Naive B cell (primary cell): ENCODE measurements at regions not wholly inside any gene's neighbourhood (a gene's known extent, or its start where the extent isn't known, plus 50 kb on each side); places are given as distances from the start of the nearest gene placed in this dataset.
A peak's percentile ranks its signal among the peaks of the same experiment; 100 is the strongest.

Experiments used
- ATAC-seq, 2 donors: fragments of 150-1000 bp; cut with Tn5 transposase; 2 replicates each; pipeline ENCODE4 v1.10.0; 2021; ENCODE audit warnings: low read depth in 2 of 2, mild to moderate bottlenecking in 2 of 2, moderate library complexity in 2 of 2
- DNase-seq: peaks from one replicate; pipeline ENCODE4 v3.0.0; 2022
- H3K27ac Mint-ChIP-seq, 6 donors: one replicate each; pipeline ENCODE4 v1.8.0; 2020 to 2022; ENCODE audit warnings: mild to moderate bottlenecking in 6 of 6, mixed read lengths in 6 of 6, moderate library complexity in 5 of 6, inconsistent platforms in 2 of 6
- H3K27me3 Mint-ChIP-seq, 3 donors: one replicate each; pipeline ENCODE4 v1.8.0; 2021 to 2022; ENCODE audit warnings: mixed read lengths in 3 of 3, mild to moderate bottlenecking in 1 of 3
- H3K36me3 Mint-ChIP-seq, 2 donors: one replicate each; pipeline ENCODE4 v1.8.0; 2020 to 2022; ENCODE audit warnings: mixed read lengths in 2 of 2, inconsistent platforms in 1 of 2, mild to moderate bottlenecking in 1 of 2
- H3K4me1 Mint-ChIP-seq, 3 donors: one replicate each; pipeline ENCODE4 v1.8.0; 2020 to 2022; ENCODE audit warnings: mixed read lengths in 3 of 3, inconsistent platforms in 1 of 3, mild to moderate bottlenecking in 1 of 3, moderate library complexity in 1 of 3
- H3K4me3 Mint-ChIP-seq, 8 donors: one replicate each; pipeline ENCODE4 v1.8.0; 2020 to 2022; ENCODE audit warnings: mild to moderate bottlenecking in 8 of 8, mixed read lengths in 8 of 8, moderate library complexity in 8 of 8, inconsistent platforms in 2 of 8
- H3K9me3 Mint-ChIP-seq, 7 donors: one replicate each; pipeline ENCODE4 v1.8.0; 2020 to 2022; ENCODE audit warnings: mixed read lengths in 7 of 7, mild to moderate bottlenecking in 5 of 7, inconsistent platforms in 2 of 7, moderate library complexity in 1 of 7

GRCh38 chr3:34727700-34728099, 911.6 kb upstream of the ARPP21 start:
- H3K9me3 Mint-ChIP-seq = peaks cover 4 to 21% (median 9%) of the 10 kb centered on the region in 7 donors

DNA sequence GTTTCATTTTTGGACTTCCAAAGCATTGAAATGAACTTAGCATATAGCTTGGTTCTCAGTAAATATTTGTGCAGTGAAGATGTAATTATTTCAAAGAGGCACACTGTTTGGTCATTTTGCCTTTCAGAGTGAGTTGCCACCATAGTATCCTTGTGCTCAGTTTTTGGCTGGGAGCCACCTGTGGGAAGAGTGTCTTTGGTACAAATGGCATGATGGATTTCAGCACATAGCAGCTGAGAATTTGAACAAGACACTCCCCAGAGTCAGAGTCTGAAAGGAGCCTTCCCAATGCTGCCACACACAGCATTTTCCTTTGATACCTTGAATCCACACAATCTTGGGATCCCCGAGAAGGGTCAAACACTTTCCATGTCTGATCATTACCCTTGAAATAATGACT, 897.2 kb upstream of the ARPP21 start:
- no peaks in the 10 kb centered on the region for H3K36me3 Mint-ChIP-seq
- no peak for ATAC-seq
- no peak overlapping the region for H3K27ac Mint-ChIP-seq
- H3K9me3 Mint-ChIP-seq = peaks cover 0 to 8% (median 3%) of the 10 kb centered on the region in 7 donors
- no peak for DNase-seq
- no peaks in the 10 kb centered on the region for H3K27me3 Mint-ChIP-seq
- H3K4me1 Mint-ChIP-seq = no peaks in the 10 kb centered on the region
- H3K4me3 Mint-ChIP-seq = no peak overlapping the region

More at GRCh38 chr3:34727700-34728099, 911.6 kb upstream of the ARPP21 start:
- H3K27me3 Mint-ChIP-seq = peaks cover 0 to 10% (median 0%) of the 10 kb centered on the region in 3 donors
- H3K4me3 Mint-ChIP-seq = no peak overlapping the region
- H3K36me3 Mint-ChIP-seq = no peaks in the 10 kb centered on the region
- H3K4me1 Mint-ChIP-seq = no peaks in the 10 kb centered on the region
- no peak overlapping the region for H3K27ac Mint-ChIP-seq
- ATAC-seq (no peak), DNase-seq (no peak)

- no peaks in the 10 kb centered on the region for H3K36me3 Mint-ChIP-seq
- ATAC-seq (no peak), DNase-seq (no peak)
- H3K4me3 Mint-ChIP-seq = no peak overlapping the region
- H3K9me3 Mint-ChIP-seq = peaks cover 0 to 13% (median 5%) of the 10 kb centered on the region in 7 donors
- peaks cover 0 to 4% (median 3%) of the 10 kb centered on the region in 3 donors for H3K27me3 Mint-ChIP-seq
- H3K4me1 Mint-ChIP-seq = no peaks in the 10 kb centered on the region
- H3K27ac Mint-ChIP-seq = no peak overlapping the region
Measured at GRCh38 chr3:34758630-34759261, 880.6 kb upstream of the ARPP21 start.

DNA sequence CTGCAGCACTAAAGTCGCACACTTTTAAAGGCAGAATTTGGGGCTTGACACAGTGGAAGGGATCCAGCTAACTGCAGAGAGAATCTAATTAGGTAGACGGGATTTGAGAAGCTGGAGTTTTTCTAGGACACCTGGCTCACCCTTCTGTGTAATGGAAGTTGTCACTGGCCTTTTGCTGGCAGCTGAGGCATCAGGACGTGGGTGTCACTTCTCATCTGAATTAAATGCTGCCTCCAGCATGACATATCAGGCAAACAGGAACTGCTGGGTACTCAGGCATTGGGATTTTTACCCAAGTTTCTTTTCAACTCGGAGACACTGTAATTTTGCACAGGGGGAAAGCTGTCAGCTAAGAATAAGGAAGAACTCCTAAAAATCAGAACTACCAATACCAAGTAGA, 861.9 kb upstream of the ARPP21 start:
- no peak for DNase-seq
- H3K9me3 Mint-ChIP-seq = peaks cover 0 to 8% (median 2%) of the 10 kb centered on the region in 7 donors
- no peak for ATAC-seq
- H3K4me3 Mint-ChIP-seq = no peak overlapping the region
- H3K36me3 Mint-ChIP-seq = no peaks in the 10 kb centered on the region
- no peaks in the 10 kb centered on the region for H3K4me1 Mint-ChIP-seq
- H3K27ac Mint-ChIP-seq = no peak overlapping the region
- H3K27me3 Mint-ChIP-seq = no peaks in the 10 kb centered on the region

- ATAC-seq (no peak), DNase-seq (no peak)
- Mint-ChIP-seq H3K4me1 (no peaks in the 10 kb centered on the region), H3K27ac (no peak overlapping the region), H3K27me3 (no peaks in the 10 kb centered on the region), H3K36me3 (no peaks in the 10 kb centered on the region), H3K9me3 (peaks cover 0 to 3% (median 2%) of the 10 kb centered on the region in 7 donors), H3K4me3 (no peak overlapping the region)
Measured at GRCh38 chr3:34779092-34779491, 860.2 kb upstream of the ARPP21 start.

GRCh38 chr3:34780294-34780693, 859.0 kb upstream of the ARPP21 start:
- no peaks in the 10 kb centered on the region for H3K27me3 Mint-ChIP-seq
- no peak overlapping the region for H3K27ac Mint-ChIP-seq
- no peak overlapping the region for H3K4me3 Mint-ChIP-seq
- H3K4me1 Mint-ChIP-seq = no peaks in the 10 kb centered on the region
- DNase-seq (no peak), ATAC-seq (no peak)
- H3K36me3 Mint-ChIP-seq = no peaks in the 10 kb centered on the region
- peaks cover 0 to 3% (median 0%) of the 10 kb centered on the region in 7 donors for H3K9me3 Mint-ChIP-seq

- Mint-ChIP-seq H3K4me1 (no peaks in the 10 kb centered on the region), H3K27me3 (no peaks in the 10 kb centered on the region), H3K4me3 (no peak overlapping the region), H3K36me3 (no peaks in the 10 kb centered on the region), H3K9me3 (peaks cover 0 to 2% (median 0%) of the 10 kb centered on the region in 7 donors), H3K27ac (no peak overlapping the region)
- no peak for ATAC-seq
- DNase-seq = no peak
Measured at GRCh38 chr3:34780973-34781372, 858.4 kb upstream of the ARPP21 start.

- Mint-ChIP-seq H3K27me3 (no peaks in the 10 kb centered on the region), H3K9me3 (no peaks in the 10 kb centered on the region), H3K4me1 (no peaks in the 10 kb centered on the region), H3K4me3 (no peak overlapping the region), H3K27ac (no peak overlapping the region), H3K36me3 (no peaks in the 10 kb centered on the region)
- no peak for DNase-seq
- ATAC-seq = no peak
Measured at GRCh38 chr3:34782871-34783270, 856.5 kb upstream of the ARPP21 start.

DNA sequence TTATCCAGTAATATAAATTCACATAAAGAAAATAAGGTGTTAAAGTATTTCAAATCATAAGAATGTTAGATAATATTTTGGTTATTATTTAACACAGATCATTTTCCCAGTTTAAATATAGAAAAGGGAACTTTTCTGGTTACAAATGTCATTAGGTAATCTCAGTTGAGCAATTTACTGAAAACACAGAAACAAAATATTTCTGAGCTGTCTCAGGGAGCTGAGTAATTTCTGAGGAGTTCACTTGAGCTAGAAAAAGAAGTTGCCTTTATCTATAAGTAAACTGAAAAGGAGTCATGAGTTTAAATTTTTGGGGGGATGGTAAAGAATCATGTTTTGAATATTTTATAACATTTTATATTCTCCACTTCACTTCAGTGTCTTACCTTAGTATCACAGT, 855.4 kb upstream of the ARPP21 start:
- Mint-ChIP-seq H3K4me3 (no peak overlapping the region), H3K27me3 (no peaks in the 10 kb centered on the region), H3K36me3 (no peaks in the 10 kb centered on the region), H3K9me3 (no peaks in the 10 kb centered on the region), H3K27ac (no peak overlapping the region), H3K4me1 (no peaks in the 10 kb centered on the region)
- ATAC-seq (no peak), DNase-seq (no peak)

- Mint-ChIP-seq H3K4me3 (no peak overlapping the region), H3K27ac (no peak overlapping the region), H3K27me3 (peaks cover 0 to 9% (median 0%) of the 10 kb centered on the region in 3 donors), H3K9me3 (no peaks in the 10 kb centered on the region), H3K36me3 (no peaks in the 10 kb centered on the region), H3K4me1 (no peaks in the 10 kb centered on the region)
- ATAC-seq (no peak), DNase-seq (no peak)
Measured at GRCh38 chr3:34793057-34793456, 846.3 kb upstream of the ARPP21 start.

GRCh38 chr3:34807611-34808010, 831.7 kb upstream of the ARPP21 start:
- no peak for ATAC-seq
- no peaks in the 10 kb centered on the region for H3K36me3 Mint-ChIP-seq
- H3K27ac Mint-ChIP-seq = no peak overlapping the region
- no peak for DNase-seq
- peak overlapping the region in 1 of 8 donors; percentile 53 for H3K4me3 Mint-ChIP-seq
- no peaks in the 10 kb centered on the region for H3K27me3 Mint-ChIP-seq
- H3K9me3 Mint-ChIP-seq = peaks cover 0 to 5% (median 0%) of the 10 kb centered on the region in 7 donors
- H3K4me1 Mint-ChIP-seq = no peaks in the 10 kb centered on the region

- Mint-ChIP-seq H3K27ac (no peak overlapping the region), H3K4me3 (no peak overlapping the region), H3K36me3 (no peaks in the 10 kb centered on the region), H3K4me1 (no peaks in the 10 kb centered on the region), H3K27me3 (no peaks in the 10 kb centered on the region), H3K9me3 (peaks cover 0 to 5% (median 0%) of the 10 kb centered on the region in 7 donors)
- DNase-seq (no peak), ATAC-seq (no peak)
Measured at GRCh38 chr3:34808287-34808686, 831.0 kb upstream of the ARPP21 start.

DNA sequence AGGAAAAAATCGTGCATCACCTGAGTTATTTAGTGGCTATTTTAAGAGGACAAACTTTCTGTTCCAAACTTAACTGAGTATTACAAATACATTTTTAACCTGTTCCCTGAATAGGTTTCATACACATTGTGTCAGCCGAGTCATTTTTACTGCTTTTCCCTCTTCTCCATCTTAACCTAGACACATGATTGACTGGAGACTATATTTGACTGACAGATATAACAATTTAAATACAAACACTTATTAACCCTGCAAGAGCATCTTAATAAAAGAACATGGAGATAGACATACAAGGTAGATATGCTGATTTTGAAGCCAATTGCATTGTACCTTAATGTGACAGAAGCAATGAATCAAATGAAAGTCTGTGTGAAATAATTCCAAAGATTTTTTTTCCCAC, 810.5 kb upstream of the ARPP21 start:
- H3K4me1 Mint-ChIP-seq = no peaks in the 10 kb centered on the region
- no peaks in the 10 kb centered on the region for H3K36me3 Mint-ChIP-seq
- DNase-seq (no peak), ATAC-seq (no peak)
- H3K27ac Mint-ChIP-seq = no peak overlapping the region
- no peak overlapping the region for H3K4me3 Mint-ChIP-seq
- peaks cover 0 to 14% (median 7%) of the 10 kb centered on the region in 7 donors for H3K9me3 Mint-ChIP-seq
- H3K27me3 Mint-ChIP-seq = peaks cover 0 to 4% (median 0%) of the 10 kb centered on the region in 3 donors

DNA sequence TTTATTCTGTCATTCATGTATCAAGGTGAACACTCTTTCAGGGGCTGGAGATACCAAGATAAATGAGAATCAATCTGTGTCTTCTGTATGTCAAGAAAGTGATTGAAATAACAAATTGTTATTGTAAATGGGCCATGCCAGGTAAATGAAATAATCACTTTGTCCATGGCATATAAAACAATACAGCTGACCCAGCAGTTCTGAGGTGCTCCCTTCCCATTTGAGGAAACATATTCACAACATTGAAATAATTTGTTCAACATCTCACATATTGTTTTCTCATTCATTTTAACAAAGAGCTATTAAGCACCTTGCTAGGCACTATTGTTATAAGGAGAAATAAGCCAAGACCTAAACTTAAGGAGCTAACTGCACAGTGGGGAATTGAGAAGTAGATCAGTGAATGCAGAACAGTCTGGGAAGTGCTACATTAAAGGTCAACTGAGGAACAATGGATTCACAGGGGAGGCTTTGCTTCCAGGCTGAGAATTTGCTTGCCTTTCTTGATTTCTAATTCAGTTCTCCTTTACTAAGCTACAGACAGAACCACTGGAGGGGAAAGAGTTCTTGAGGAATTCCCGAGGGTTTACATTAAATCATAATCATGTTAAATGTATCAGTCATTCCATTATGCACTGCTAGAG, 806.3 kb upstream of the ARPP21 start:
- Mint-ChIP-seq H3K9me3 (peaks cover 0 to 3% (median 0%) of the 10 kb centered on the region in 7 donors), H3K4me3 (no peak overlapping the region), H3K27ac (no peak overlapping the region), H3K4me1 (no peaks in the 10 kb centered on the region), H3K36me3 (no peaks in the 10 kb centered on the region), H3K27me3 (peaks cover 0 to 11% (median 4%) of the 10 kb centered on the region in 3 donors)
- ATAC-seq (no peak), DNase-seq (no peak)
